ENCODE measurements at regions not wholly inside any gene's neighbourhood (a gene's known extent, or its start where the extent isn't known, plus 50 kb on each side); places are given as distances from the start of the nearest gene placed in this dataset.
"Not testable (repeated sequence)": the region's sequence is repeated elsewhere in the genome, so short reads cannot be mapped to it uniquely, and the experiment has no call there.

DNA sequence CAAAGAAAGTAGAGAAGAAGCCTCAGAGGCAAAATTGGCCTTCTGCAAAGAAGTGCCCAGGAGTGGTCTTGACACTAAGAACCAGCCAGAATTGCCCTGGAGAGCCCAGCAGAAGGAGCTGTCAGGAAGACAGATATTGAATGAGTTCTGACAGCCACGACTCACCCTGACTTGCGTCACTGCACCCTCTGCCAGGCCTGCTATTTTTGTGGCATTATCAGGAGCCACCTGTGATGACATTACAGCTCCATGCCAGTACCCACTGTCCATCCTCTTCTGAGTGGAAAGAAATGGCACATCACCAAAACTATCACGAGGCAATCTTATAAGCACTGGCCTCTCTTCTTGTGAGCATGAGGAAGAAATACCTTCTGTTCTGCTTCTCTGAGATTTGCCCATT is 67.7 kb downstream of the SMIM20 start:
- DNase-seq (ENCODE audit: low read depth, low spot score) = no peak
- Histone ChIP-seq H3K9ac (ENCODE audit: insufficient read length) (no peak overlapping the region), H3K27ac (no peak overlapping the region), H3K36me3 (ENCODE audit: insufficient read depth, low read length) (no peaks in the 10 kb centered on the region), H3K9me3 (ENCODE audit: low read depth, low read length) (no peaks in the 10 kb centered on the region), H3K4me3 (no peak overlapping the region)
- no peak for TF ChIP-seq POLR2AphosphoS5 (IDR thresholded peaks at IDR 0.05; ENCODE audit: borderline replicate concordance, low read depth, low read length)
- no peak for TF ChIP-seq FOXP2 (optimal IDR thresholded peaks at IDR 0.05; ENCODE audit: control extremely low read depth, extremely low read length, insufficient read depth)
- no peak for TF ChIP-seq EZH2 (IDR thresholded peaks at IDR 0.05)

- no peaks in the 10 kb centered on the region for H3K36me3 ChIP-seq (ENCODE audit: insufficient read depth, low read length)
- no peak for TF ChIP-seq FOXP2 (optimal IDR thresholded peaks at IDR 0.05; ENCODE audit: control extremely low read depth, extremely low read length, insufficient read depth)
- TF ChIP-seq POLR2AphosphoS5 (IDR thresholded peaks at IDR 0.05; ENCODE audit: borderline replicate concordance, low read depth, low read length) = no peak
- no peak for DNase-seq (ENCODE audit: low read depth, low spot score)
- H3K27ac ChIP-seq = no peak overlapping the region
- H3K9ac ChIP-seq (ENCODE audit: insufficient read length) = no peak overlapping the region
- H3K4me3 ChIP-seq = no peak overlapping the region
- no peaks in the 10 kb centered on the region for H3K9me3 ChIP-seq (ENCODE audit: low read depth, low read length)
Measured at GRCh38 chr4:25982962-25983361, 68.9 kb downstream of the SMIM20 start.

GRCh38 chr4:25984266-25984665 is 70.2 kb downstream of the SMIM20 start:
- DNase-seq (ENCODE audit: low read depth, low spot score) = no peak
- Histone ChIP-seq H3K27ac (no peak overlapping the region), H3K9ac (ENCODE audit: insufficient read length) (no peak overlapping the region), H3K4me3 (no peak overlapping the region), H3K36me3 (ENCODE audit: insufficient read depth, low read length) (no peaks in the 10 kb centered on the region), H3K9me3 (ENCODE audit: low read depth, low read length) (no peaks in the 10 kb centered on the region)
- TF ChIP-seq POLR2AphosphoS5 (IDR thresholded peaks at IDR 0.05; ENCODE audit: borderline replicate concordance, low read depth, low read length) = no peak
- TF ChIP-seq EZH2 (IDR thresholded peaks at IDR 0.05) = no peak
- no peak for TF ChIP-seq FOXP2 (optimal IDR thresholded peaks at IDR 0.05; ENCODE audit: control extremely low read depth, extremely low read length, insufficient read depth)

- Histone ChIP-seq H3K27ac (no peak overlapping the region), H3K36me3 (ENCODE audit: insufficient read depth, low read length) (no peaks in the 10 kb centered on the region), H3K9ac (ENCODE audit: insufficient read length) (no peak overlapping the region), H3K9me3 (ENCODE audit: low read depth, low read length) (no peaks in the 10 kb centered on the region), H3K4me3 (no peak overlapping the region)
- TF ChIP-seq POLR2AphosphoS5 (IDR thresholded peaks at IDR 0.05; ENCODE audit: borderline replicate concordance, low read depth, low read length) (no peak), FOXP2 (optimal IDR thresholded peaks at IDR 0.05; ENCODE audit: control extremely low read depth, extremely low read length, insufficient read depth) (no peak), EZH2 (IDR thresholded peaks at IDR 0.05) (no peak)
- DNase-seq (ENCODE audit: low read depth, low spot score) = no peak
Measured at GRCh38 chr4:25984796-25985195, 70.8 kb downstream of the SMIM20 start.

DNA sequence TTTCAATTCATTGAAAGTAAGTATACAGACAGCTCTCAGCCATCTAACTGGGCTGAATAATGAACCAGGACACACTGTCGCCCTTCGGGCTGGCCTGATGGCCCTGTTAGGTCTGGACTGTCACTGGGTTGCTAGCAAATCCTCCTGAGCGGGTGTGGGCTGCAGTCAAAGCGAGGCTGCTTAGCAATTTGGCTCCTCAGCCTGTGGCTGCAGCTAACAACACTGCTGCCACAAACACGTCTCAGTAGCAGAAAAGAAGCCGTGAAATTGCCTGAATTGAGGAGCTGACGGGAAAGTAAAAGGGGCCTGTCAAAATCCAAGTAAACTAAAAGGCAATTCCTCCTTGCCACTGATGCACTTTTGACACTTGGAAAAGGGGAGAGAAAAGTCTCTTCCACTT is 72.8 kb downstream of the SMIM20 start:
- no peaks in the 10 kb centered on the region for H3K36me3 ChIP-seq (ENCODE audit: insufficient read depth, low read length)
- H3K27ac ChIP-seq = no peak overlapping the region
- H3K9me3 ChIP-seq (ENCODE audit: low read depth, low read length) = no peaks in the 10 kb centered on the region
- TF ChIP-seq POLR2AphosphoS5 (IDR thresholded peaks at IDR 0.05; ENCODE audit: borderline replicate concordance, low read depth, low read length) = no peak
- no peak for TF ChIP-seq FOXP2 (optimal IDR thresholded peaks at IDR 0.05; ENCODE audit: control extremely low read depth, extremely low read length, insufficient read depth)
- TF ChIP-seq EZH2 (IDR thresholded peaks at IDR 0.05) = no peak
- no peak overlapping the region for H3K4me3 ChIP-seq
- no peak for DNase-seq (ENCODE audit: low read depth, low spot score)
- no peak overlapping the region for H3K9ac ChIP-seq (ENCODE audit: insufficient read length)

- TF ChIP-seq FOXP2 (optimal IDR thresholded peaks at IDR 0.05; ENCODE audit: control extremely low read depth, extremely low read length, insufficient read depth) (no peak), POLR2AphosphoS5 (IDR thresholded peaks at IDR 0.05; ENCODE audit: borderline replicate concordance, low read depth, low read length) (no peak), EZH2 (IDR thresholded peaks at IDR 0.05) (no peak)
- Histone ChIP-seq H3K9ac (ENCODE audit: insufficient read length) (no peak overlapping the region), H3K9me3 (ENCODE audit: low read depth, low read length) (no peaks in the 10 kb centered on the region), H3K36me3 (ENCODE audit: insufficient read depth, low read length) (no peaks in the 10 kb centered on the region), H3K27ac (no peak overlapping the region), H3K4me3 (no peak overlapping the region)
- DNase-seq (ENCODE audit: low read depth, low spot score) = no peak
Measured at GRCh38 chr4:25991340-25991739, 77.3 kb downstream of the SMIM20 start.

GRCh38 chr4:25993395-25994185 is 79.6 kb downstream of the SMIM20 start:
- no peaks in the 10 kb centered on the region for H3K9me3 ChIP-seq (ENCODE audit: low read depth, low read length)
- no peaks in the 10 kb centered on the region for H3K36me3 ChIP-seq (ENCODE audit: insufficient read depth, low read length)
- H3K9ac ChIP-seq (ENCODE audit: insufficient read length) = no peak overlapping the region
- no peak for DNase-seq (ENCODE audit: low read depth, low spot score)
- no peak for TF ChIP-seq POLR2AphosphoS5 (IDR thresholded peaks at IDR 0.05; ENCODE audit: borderline replicate concordance, low read depth, low read length)
- TF ChIP-seq FOXP2 (optimal IDR thresholded peaks at IDR 0.05; ENCODE audit: control extremely low read depth, extremely low read length, insufficient read depth) = no peak
- no peak for TF ChIP-seq EZH2 (IDR thresholded peaks at IDR 0.05)
- H3K4me3 ChIP-seq = no peak overlapping the region
- no peak overlapping the region for H3K27ac ChIP-seq

GRCh38 chr4:25994577-25994976 is 80.6 kb downstream of the SMIM20 start:
- H3K9ac ChIP-seq (ENCODE audit: insufficient read length); H3K9me3 ChIP-seq (ENCODE audit: low read depth, low read length); H3K4me3 ChIP-seq; H3K27ac ChIP-seq; H3K36me3 ChIP-seq (ENCODE audit: insufficient read depth, low read length); DNase-seq (ENCODE audit: low read depth, low spot score): not testable (repeated sequence)
